B cell (primary cell): ENCODE measurements at regions not wholly inside any gene's neighbourhood (a gene's known extent, or its start where the extent isn't known, plus 50 kb on each side); places are given as distances from the start of the nearest gene placed in this dataset.

ENCODE experiments used
- ATAC-seq: fragments of 200-7000 bp; cut with Tn5 transposase; one replicate; pipeline ENCODE4 v1.10.0; 2021; ENCODE audit warnings: low read depth, mild to moderate bottlenecking, moderate number of reproducible peaks, moderate library complexity
- CTCF ChIA-PET: fragments of 350-600 bp; sonication (Branson Sonifier 250); formaldehyde crosslinking; loops from one replicate; lab custom pipeline; 2021; ENCODE audit warnings: antibody characterized with exemption, inconsistent platforms; lab: Charles Lee
- POLR2A ChIA-PET: fragments of 350-600 bp; sonication (Branson Sonifier 250); formaldehyde crosslinking; loops from one replicate; lab custom pipeline; 2021; ENCODE audit warnings: antibody characterized with exemption; lab: Charles Lee
- DNase-seq: peaks from one replicate; pipeline ENCODE4 v3.0.0; 2013
- H2AFZ ChIP-seq: 2 replicates; pipeline ENCODE4 v1.6.1; 2012; ENCODE audit warnings: mild to moderate bottlenecking, low read depth, low read length; ENCODE audit not compliant: insufficient read depth, poor library complexity, severe bottlenecking
- H3K27ac ChIP-seq, 2 donors: 1 replicate in 1 of 2; 2 replicates in 1 of 2; pipeline ENCODE4 v1.5.1; 2012 to 2013; ENCODE audit warnings: low read length in 2 of 2, mild to moderate bottlenecking in 2 of 2, moderate library complexity in 1 of 2
- H3K27me3 ChIP-seq, 4 experiments: fragments of 200-600 bp in 1 of 4; sonication (generic) in 1 of 4; replicated peaks in 1 of 4; 1 replicate in 2 of 4; 2 replicates in 2 of 4; pipeline versions ENCODE4 v1.6.1 to v1.7.0; 2013 to 2016; ENCODE audit warnings: low read length in 3 of 4, mild to moderate bottlenecking in 2 of 4, mixed read lengths in 1 of 4, moderate library complexity in 1 of 4; ENCODE audit not compliant: insufficient read depth in 4 of 4, control insufficient read depth in 3 of 4; ENCODE audit errors: control extremely low read depth in 1 of 4
- H3K36me3 ChIP-seq, 2 experiments: replicated peaks in 1 of 2; 1 replicate in 1 of 2; 2 replicates in 1 of 2; pipeline versions ENCODE4 v1.6.1 to v1.7.1; 2013; ENCODE audit warnings: low read length in 1 of 2; ENCODE audit not compliant: insufficient read depth in 2 of 2, control insufficient read depth in 1 of 2; ENCODE audit errors: control extremely low read depth in 1 of 2, extremely low read depth in 1 of 2
- H3K4me1 ChIP-seq, 2 donors: fragments of 200-600 bp in 1 of 2; sonication (generic) in 1 of 2; 1 replicate in 1 of 2; 2 replicates in 1 of 2; pipeline versions ENCODE4 v1.5.1 to v1.6.1; 2013 to 2017; ENCODE audit warnings: low read length in 2 of 2; ENCODE audit not compliant: control insufficient read depth in 2 of 2, insufficient read depth in 2 of 2
- H3K4me2 ChIP-seq: replicated peaks from 2 replicates; pipeline ENCODE3; 2012; ENCODE audit warnings: mild to moderate bottlenecking, low read depth, low read length; ENCODE audit not compliant: poor library complexity, severe bottlenecking
- H3K4me3 ChIP-seq, 5 experiments: fragments of 200-600 bp in 1 of 5; sonication (generic) in 1 of 5; 1 replicate in 3 of 5; 2 replicates in 2 of 5; pipeline versions ENCODE4 v1.5.1 to v1.7.0; 2011 to 2016; ENCODE audit warnings: low read length in 4 of 5, mild to moderate bottlenecking in 4 of 5, low read depth in 2 of 5, control low read depth in 1 of 5, moderate library complexity in 1 of 5; ENCODE audit not compliant: insufficient read depth in 1 of 5; ENCODE audit errors: control extremely low read depth in 1 of 5, extremely low read depth in 1 of 5
- H3K79me2 ChIP-seq: fragments of 200-600 bp; sonication (generic); one replicate; pipeline ENCODE4 v1.6.0; 2016; ENCODE audit warnings: low read length; ENCODE audit not compliant: control insufficient read depth, insufficient read depth
- H3K9ac ChIP-seq: fragments of 200-600 bp; sonication (generic); 2 replicates; pipeline ENCODE4 v1.6.1; 2017; ENCODE audit warnings: mild to moderate bottlenecking, low read length, moderate library complexity
- H3K9me3 ChIP-seq, 3 donors: one replicate each; pipeline versions ENCODE4 v1.6.1 to v1.7.1; 2013; ENCODE audit warnings: low read length in 2 of 3; ENCODE audit not compliant: control insufficient read depth in 2 of 3, insufficient read depth in 1 of 3; ENCODE audit errors: control extremely low read depth in 1 of 3
- H4K20me1 ChIP-seq: 2 replicates; pipeline ENCODE4 v1.6.0; 2012; ENCODE audit warnings: mild to moderate bottlenecking, low read length; ENCODE audit not compliant: insufficient read depth, control insufficient read depth, poor library complexity, severe bottlenecking
- H3K27ac Mint-ChIP-seq: one replicate; pipeline ENCODE4 v1.8.0; 2021; ENCODE audit warnings: mixed read lengths
- H3K27me3 Mint-ChIP-seq: one replicate; pipeline ENCODE4 v1.8.0; 2021; ENCODE audit warnings: mixed read lengths
- H3K4me1 Mint-ChIP-seq: one replicate; pipeline ENCODE4 v1.8.0; 2021; ENCODE audit warnings: mixed read lengths
- H3K4me3 Mint-ChIP-seq: one replicate; pipeline ENCODE4 v1.8.0; 2021; ENCODE audit warnings: mixed read lengths
- H3K9me3 Mint-ChIP-seq: one replicate; pipeline ENCODE4 v1.8.0; 2022; ENCODE audit warnings: mixed read lengths; ENCODE audit not compliant: insufficient read depth
- CTCF ChIP-seq: fragments of 200-600 bp; IDR thresholded peaks from one replicate; pipeline ENCODE4 v1.8.0; 2022; ENCODE audit warnings: antibody characterized with exemption, mild to moderate bottlenecking
- EZH2 ChIP-seq: IDR thresholded peaks from 2 replicates; pipeline ENCODE4 v1.6.1; 2012; ENCODE audit warnings: borderline replicate concordance, low read depth, mild to moderate bottlenecking, moderate library complexity, low read length; ENCODE audit not compliant: insufficient read depth, poor library complexity, severe bottlenecking
- WGBS: methylation state at CpG from one replicate; pipeline ENCODE4 v1.1.5; 2013; ENCODE audit warnings: missing lambda C conversion rate; ENCODE audit not compliant: insufficient coverage; 5-methylcytosine and 5-hydroxymethylcytosine counted together
- intact Hi-C: fragments of 100-400 bp; cut with micrococcal nuclease; formaldehyde crosslinking; loops from one replicate; pipeline ENCODE4 v1.10.0; 2022

DNA sequence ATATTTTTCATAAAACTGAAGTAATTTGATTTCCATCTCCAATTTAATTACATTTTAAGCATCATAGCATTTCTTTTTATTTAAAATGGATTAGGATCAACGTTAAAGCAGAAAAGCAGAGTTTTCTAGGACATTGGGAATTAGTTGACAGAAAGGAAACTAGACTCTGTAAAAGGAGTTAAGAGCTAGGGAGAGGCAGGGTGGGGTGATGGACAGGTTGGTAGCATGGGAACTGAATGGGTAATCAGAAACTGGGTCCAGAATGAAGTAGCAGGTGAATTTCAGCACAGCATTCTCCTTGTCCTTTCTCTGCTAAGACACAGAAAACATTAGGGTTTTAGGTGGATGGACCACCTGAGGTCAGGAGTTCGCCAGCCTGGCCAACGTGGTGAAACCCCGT is 97.6 kb downstream of the ANAPC4 start:
- H3K36me3 ChIP-seq: no peaks in the 10 kb centered on the region
- CTCF ChIA-PET: no interaction called here
- H3K9ac ChIP-seq: no peak overlapping the region
- H3K4me3 ChIP-seq: no peak overlapping the region
- no peak overlapping the region for H2AFZ ChIP-seq
- TF ChIP-seq CTCF (no peak), EZH2 (no peak)
- ATAC-seq: no peak
- H3K79me2 ChIP-seq: no peaks in the 10 kb centered on the region
- intact Hi-C loops: no loop called here
- H4K20me1 ChIP-seq: no peaks in the 10 kb centered on the region
- H3K27me3 Mint-ChIP-seq: peaks cover 4% of the 10 kb centered on the region
- POLR2A ChIA-PET: no interaction called here
- no peak overlapping the region for H3K4me2 ChIP-seq
- whole genome bisulfite sequencing: no CpG with 5 or more reads among the region's 4 CpGs
- H3K27ac Mint-ChIP-seq: no peak overlapping the region
- H3K4me1 ChIP-seq: no peaks in the 10 kb centered on the region
- no peak overlapping the region for H3K4me3 Mint-ChIP-seq
- no peak overlapping the region for H3K27ac ChIP-seq
- H3K4me1 Mint-ChIP-seq: no peaks in the 10 kb centered on the region
- no peaks in the 10 kb centered on the region for H3K9me3 ChIP-seq
- peaks cover 0 to 3% (median 0%) of the 10 kb centered on the region in 4 experiments for H3K27me3 ChIP-seq
- H3K9me3 Mint-ChIP-seq: peaks cover 9% of the 10 kb centered on the region
- DNase-seq: no peak

- H3K4me1 Mint-ChIP-seq: no peaks in the 10 kb centered on the region
- H3K4me3 ChIP-seq: no peak overlapping the region
- no CpG with 5 or more reads among the region's 1 CpG for WGBS
Measured at GRCh38 chr4:25477221-25477620, 100.2 kb downstream of the ANAPC4 start.

More at GRCh38 chr4:25477221-25477620, 100.2 kb downstream of the ANAPC4 start:
- TF ChIP-seq EZH2 (no peak), CTCF (no peak)
- Histone ChIP-seq H3K79me2 (no peaks in the 10 kb centered on the region), H3K9ac (no peak overlapping the region), H3K27me3 (peaks cover 0 to 3% (median 0%) of the 10 kb centered on the region in 4 experiments), H3K4me1 (no peaks in the 10 kb centered on the region), H2AFZ (no peak overlapping the region), H3K4me2 (no peak overlapping the region), H3K9me3 (no peaks in the 10 kb centered on the region), H3K27ac (no peak overlapping the region), H4K20me1 (no peaks in the 10 kb centered on the region), H3K36me3 (no peaks in the 10 kb centered on the region)
- DNase-seq (no peak), ATAC-seq (no peak)
- ChIA-PET POLR2A (no interaction called here), CTCF (no interaction called here)
- intact Hi-C loops: no loop called here
- peaks cover 4% of the 10 kb centered on the region for H3K27me3 Mint-ChIP-seq
- H3K4me3 Mint-ChIP-seq: no peak overlapping the region
- H3K27ac Mint-ChIP-seq: no peak overlapping the region
- H3K9me3 Mint-ChIP-seq: peaks cover 6% of the 10 kb centered on the region
